GM12878 (cell line): ENCODE measurements at regions not wholly inside any gene's neighbourhood (a gene's known extent, or its start where the extent isn't known, plus 50 kb on each side); places are given as distances from the start of the nearest gene placed in this dataset.

Experiments used
- ATAC-seq: fragments of 200-7000 bp; cut with Tn5 transposase; 3 replicates; pipeline ENCODE4 v1.9.1; 2020; ENCODE audit warnings: mild to moderate bottlenecking, moderate library complexity
- BruUV-seq: library from RNA; stranded (reverse); fragments of 400-500 nt; replicated peaks from 2 replicates; lab custom pipeline; 2021; lab: Mats Ljungman, UMichigan
- CTCF ChIA-PET: fragments of 300-600 bp; sonication (Branson Sonifier 250); formaldehyde crosslinking; extraction: SDS; loops from one replicate; lab custom pipeline; 2021; ENCODE audit warnings: inconsistent platforms; lab: Yijun Ruan, JAX
- POLR2A ChIA-PET: fragments of 350-600 bp; formaldehyde crosslinking; extraction: SDS; loops from one replicate; lab custom pipeline; 2021; ENCODE audit warnings: inconsistent platforms; lab: Charles Lee
- RAD21 ChIA-PET: fragments of 300-600 bp; sonication (Branson Sonifier 250); formaldehyde crosslinking; loops from one replicate; lab custom pipeline; 2023; ENCODE audit warnings: antibody characterized with exemption; ENCODE audit not compliant: unreplicated experiment; lab: Charles Lee
- SMC1A ChIA-PET: fragments of 300-600 bp; sonication (Branson Sonifier 250); formaldehyde crosslinking; loops from one replicate; lab custom pipeline; 2023; ENCODE audit not compliant: unreplicated experiment, uncharacterized antibody; lab: Charles Lee
- DNase-seq: peaks from one replicate; pipeline ENCODE4 v3.0.0-alpha.2; 2011; ENCODE audit warnings: low read depth, low spot score
- FAIRE-seq: peaks from 3 replicates; lab custom pipeline; 2011; peaks lifted over from hg19 to GRCh38; lab: Jason Lieb, UNC
- H2AFZ ChIP-seq: 2 replicates; pipeline ENCODE4 v1.6.0; 2011; ENCODE audit warnings: low read depth, low read length, control low read depth; ENCODE audit not compliant: control insufficient read depth
- H3K27ac ChIP-seq: 2 replicates; pipeline ENCODE4 v1.5.1; 2011; ENCODE audit warnings: control low read depth; ENCODE audit not compliant: control insufficient read depth, insufficient read depth
- H3K27me3 ChIP-seq, 2 experiments: replicated peaks in 1 of 2; 2 replicates each; pipeline versions ENCODE4 v1.6.0 to v1.6.1; 2011; ENCODE audit warnings: low read length in 1 of 2; ENCODE audit not compliant: control insufficient read depth in 2 of 2, insufficient read depth in 2 of 2
- H3K36me3 ChIP-seq, 2 experiments: 2 replicates each; pipeline ENCODE4 v1.5.1; 2011; ENCODE audit warnings: low read length in 1 of 2; ENCODE audit not compliant: control insufficient read depth in 2 of 2, insufficient read depth in 2 of 2
- H3K4me1 ChIP-seq: 2 replicates; pipeline ENCODE4 v1.6.1; 2011; ENCODE audit warnings: mild to moderate bottlenecking, low read length, moderate library complexity, mixed read lengths; ENCODE audit not compliant: control insufficient read depth, insufficient read depth
- H3K4me2 ChIP-seq: 2 replicates; pipeline ENCODE4 v1.6.0; 2011; ENCODE audit warnings: control low read depth; ENCODE audit not compliant: control insufficient read depth, insufficient read depth
- H3K4me3 ChIP-seq: fragments of 200-600 bp; sonication (generic); 2 replicates; pipeline ENCODE4 v1.5.1; 2016
- H3K79me2 ChIP-seq: 2 replicates; pipeline ENCODE4 v1.6.0; 2011; ENCODE audit warnings: low read length; ENCODE audit not compliant: control insufficient read depth, insufficient read depth
- H3K9ac ChIP-seq: 2 replicates; pipeline ENCODE4 v1.8.0; 2011; ENCODE audit warnings: low read length, control low read depth, mixed read lengths; ENCODE audit not compliant: control insufficient read depth, insufficient read depth
- H3K9me3 ChIP-seq: replicated peaks from 3 replicates; pipeline ENCODE4 v1.5.1; 2011; ENCODE audit warnings: mild to moderate bottlenecking, low read length; ENCODE audit not compliant: control insufficient read depth, insufficient read depth
- H4K20me1 ChIP-seq: 2 replicates; pipeline ENCODE4 v1.6.0; 2011; ENCODE audit not compliant: control insufficient read depth, insufficient read depth
- CBFB ChIP-seq: IDR thresholded peaks from 2 replicates; pipeline ENCODE4 v1.6.1; 2016; ENCODE audit warnings: antibody characterized with exemption, low read depth
- CHD1 ChIP-seq: IDR thresholded peaks from 2 replicates; pipeline ENCODE4 v1.6.1; 2012; ENCODE audit warnings: low read depth, low read length, improper control_type of control experiment
- EGR1 ChIP-seq, 2 experiments: IDR thresholded peaks; 1 replicate in 1 of 2; 2 replicates in 1 of 2; pipeline ENCODE4 v1.6.1; 2011 to 2012; ENCODE audit warnings: low read depth in 2 of 2, low read length in 2 of 2, borderline replicate concordance in 1 of 2, mild to moderate bottlenecking in 1 of 2, moderate library complexity in 1 of 2
- ESRRA ChIP-seq: IDR thresholded peaks from 2 replicates; pipeline ENCODE4 v1.6.1; 2012; ENCODE audit warnings: mild to moderate bottlenecking, low read length, improper control_type of control experiment
- FOXK2 ChIP-seq: fragments of 450-650 bp; IDR thresholded peaks from 2 replicates; pipeline ENCODE4 v1.6.1; 2017; ENCODE audit warnings: mild to moderate bottlenecking, moderate library complexity
- HDGF ChIP-seq: fragments of 450-650 bp; IDR thresholded peaks from 2 replicates; pipeline ENCODE4 v1.6.1; 2016; ENCODE audit warnings: antibody characterized with exemption
- MTA3 ChIP-seq: IDR thresholded peaks from 2 replicates; pipeline ENCODE4 v1.6.1; 2012; ENCODE audit warnings: low read length, inconsistent platforms, borderline replicate concordance
- RBBP5 ChIP-seq: fragments of 200-600 bp; sonication (generic); conservative IDR thresholded peaks from 2 replicates; pipeline ENCODE4 v1.6.1; 2016
- ZSCAN29 ChIP-seq: fragments of 450-650 bp; IDR thresholded peaks from 2 replicates; pipeline ENCODE4 v1.6.1; 2017; ENCODE audit warnings: mild to moderate bottlenecking, moderate library complexity
- WGBS: methylation state at CpG from one replicate; pipeline ENCODE4 v1.1.6; 2016; ENCODE audit warnings: low lambda C conversion rate; ENCODE audit not compliant: insufficient replicate concordance, insufficient coverage; ENCODE audit errors: missing lambda C conversion rate; 5-methylcytosine and 5-hydroxymethylcytosine counted together
- in situ Hi-C: fragments of 300-500 bp; cut with MboI; formaldehyde crosslinking; loops from 9 replicates; pipeline ENCODE4 v1.14.3; 2018; ENCODE audit warnings: mixed read lengths
- intact Hi-C: fragments of 100-400 bp; cut with micrococcal nuclease; formaldehyde crosslinking; loops from one replicate; pipeline ENCODE4 v1.14.2; 2022; ENCODE audit not compliant: unreplicated experiment
- TF ChIP-seq, protein P1 (sequence below): fragments of 450-650 bp; IDR thresholded peaks from 2 replicates; pipeline ENCODE4 v1.6.1; 2017; ENCODE audit warnings: low read depth, mild to moderate bottlenecking, moderate library complexity
- TF ChIP-seq, protein P2 (sequence below): IDR thresholded peaks from 2 replicates; pipeline ENCODE4 v1.6.1; 2011; ENCODE audit warnings: low read depth, low read length, improper control_type of control experiment, borderline replicate concordance

DNA sequence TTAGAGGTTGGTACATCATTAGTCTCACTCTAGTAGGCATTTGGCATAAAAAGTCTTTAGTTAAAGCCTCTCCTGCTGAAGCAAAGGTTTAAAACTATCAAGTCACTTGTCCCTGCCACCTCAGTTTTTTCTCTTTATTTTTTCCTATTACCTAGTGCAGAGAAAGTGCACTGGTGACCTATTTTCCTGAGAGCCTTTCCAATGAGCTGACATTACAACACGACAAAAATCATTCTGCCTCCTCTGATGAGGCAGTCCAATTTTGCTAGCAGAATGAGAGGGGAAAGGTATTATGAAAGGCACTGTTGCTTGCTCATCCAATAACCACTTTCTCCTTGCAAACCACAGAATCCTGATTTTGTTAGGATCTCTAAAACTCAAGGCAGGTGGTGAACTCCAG, 73.3 kb upstream of the SGK1 start:
- no peaks in the 10 kb centered on the region for H3K36me3 ChIP-seq
- BruUV-seq = no TSS peak
- 27% methylated on average over 1 of the region's 1 CpG for WGBS
- no peaks in the 10 kb centered on the region for H3K27me3 ChIP-seq
- in situ Hi-C loops = no loop called here
- ATAC-seq (no peak), DNase-seq (no peak)
- CTCF ChIA-PET = no interaction called here
- POLR2A ChIA-PET = interaction anchor here (0.6 kb wide), 1 partner anchor 9 kb away, joined by 4 read pairs; no protein-coding TSS in a partner anchor
- H3K79me2 ChIP-seq = no peaks in the 10 kb centered on the region
- no peak overlapping the region for H3K9ac ChIP-seq
- no peaks in the 10 kb centered on the region for H3K4me1 ChIP-seq
- RAD21 ChIA-PET = interaction anchor here (0.9 kb wide), 1 partner anchor 17 kb away, joined by 3 read pairs; no protein-coding TSS in a partner anchor
- no peak overlapping the region for H3K27ac ChIP-seq
- SMC1A ChIA-PET = interaction anchor here (1.8 to 1.9 kb wide), 2 partner anchors 9 to 10 kb away, joined by 5 to 6 read pairs; no protein-coding TSS in a partner anchor
- no peaks in the 10 kb centered on the region for H4K20me1 ChIP-seq
- no peaks in the 10 kb centered on the region for H3K9me3 ChIP-seq
- no peak for TF ChIP-seq CHD1
- no peak for TF ChIP-seq CBFB
- TF ChIP-seq, protein P1, sequence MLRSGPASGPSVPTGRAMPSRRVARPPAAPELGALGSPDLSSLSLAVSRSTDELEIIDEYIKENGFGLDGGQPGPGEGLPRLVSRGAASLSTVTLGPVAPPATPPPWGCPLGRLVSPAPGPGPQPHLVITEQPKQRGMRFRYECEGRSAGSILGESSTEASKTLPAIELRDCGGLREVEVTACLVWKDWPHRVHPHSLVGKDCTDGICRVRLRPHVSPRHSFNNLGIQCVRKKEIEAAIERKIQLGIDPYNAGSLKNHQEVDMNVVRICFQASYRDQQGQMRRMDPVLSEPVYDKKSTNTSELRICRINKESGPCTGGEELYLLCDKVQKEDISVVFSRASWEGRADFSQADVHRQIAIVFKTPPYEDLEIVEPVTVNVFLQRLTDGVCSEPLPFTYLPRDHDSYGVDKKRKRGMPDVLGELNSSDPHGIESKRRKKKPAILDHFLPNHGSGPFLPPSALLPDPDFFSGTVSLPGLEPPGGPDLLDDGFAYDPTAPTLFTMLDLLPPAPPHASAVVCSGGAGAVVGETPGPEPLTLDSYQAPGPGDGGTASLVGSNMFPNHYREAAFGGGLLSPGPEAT = no peak
- no peak for TF ChIP-seq RBBP5
- TF ChIP-seq EGR1 (IDR thresholded peaks at IDR 0.05; ENCODE audit: borderline replicate concordance in 1 of 2, low read depth in 2 of 2, low read length in 2 of 2) = no peak
- no peak for TF ChIP-seq ESRRA
- TF ChIP-seq FOXK2 = no peak
- TF ChIP-seq, protein P2, sequence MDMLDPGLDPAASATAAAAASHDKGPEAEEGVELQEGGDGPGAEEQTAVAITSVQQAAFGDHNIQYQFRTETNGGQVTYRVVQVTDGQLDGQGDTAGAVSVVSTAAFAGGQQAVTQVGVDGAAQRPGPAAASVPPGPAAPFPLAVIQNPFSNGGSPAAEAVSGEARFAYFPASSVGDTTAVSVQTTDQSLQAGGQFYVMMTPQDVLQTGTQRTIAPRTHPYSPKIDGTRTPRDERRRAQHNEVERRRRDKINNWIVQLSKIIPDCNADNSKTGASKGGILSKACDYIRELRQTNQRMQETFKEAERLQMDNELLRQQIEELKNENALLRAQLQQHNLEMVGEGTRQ = no peak
- TF ChIP-seq MTA3 = no peak
- no peak for TF ChIP-seq ZSCAN29
- TF ChIP-seq HDGF = no peak
- TF ChIP-seq, all 136 proteins: peak for 0
- Histone ChIP-seq H3K4me3 (no peak overlapping the region), H3K4me2 (no peak overlapping the region), H2AFZ (no peak overlapping the region)
- intact Hi-C loops = no loop called here
- FAIRE-seq = no peak
